ENCODE measurements at regions not wholly inside any gene's neighbourhood (a gene's known extent, or its start where the extent isn't known, plus 50 kb on each side); places are given as distances from the start of the nearest gene placed in this dataset.
"Not testable (repeated sequence)": the region's sequence is repeated elsewhere in the genome, so short reads cannot be mapped to it uniquely, and the experiment has no call there.

DNA sequence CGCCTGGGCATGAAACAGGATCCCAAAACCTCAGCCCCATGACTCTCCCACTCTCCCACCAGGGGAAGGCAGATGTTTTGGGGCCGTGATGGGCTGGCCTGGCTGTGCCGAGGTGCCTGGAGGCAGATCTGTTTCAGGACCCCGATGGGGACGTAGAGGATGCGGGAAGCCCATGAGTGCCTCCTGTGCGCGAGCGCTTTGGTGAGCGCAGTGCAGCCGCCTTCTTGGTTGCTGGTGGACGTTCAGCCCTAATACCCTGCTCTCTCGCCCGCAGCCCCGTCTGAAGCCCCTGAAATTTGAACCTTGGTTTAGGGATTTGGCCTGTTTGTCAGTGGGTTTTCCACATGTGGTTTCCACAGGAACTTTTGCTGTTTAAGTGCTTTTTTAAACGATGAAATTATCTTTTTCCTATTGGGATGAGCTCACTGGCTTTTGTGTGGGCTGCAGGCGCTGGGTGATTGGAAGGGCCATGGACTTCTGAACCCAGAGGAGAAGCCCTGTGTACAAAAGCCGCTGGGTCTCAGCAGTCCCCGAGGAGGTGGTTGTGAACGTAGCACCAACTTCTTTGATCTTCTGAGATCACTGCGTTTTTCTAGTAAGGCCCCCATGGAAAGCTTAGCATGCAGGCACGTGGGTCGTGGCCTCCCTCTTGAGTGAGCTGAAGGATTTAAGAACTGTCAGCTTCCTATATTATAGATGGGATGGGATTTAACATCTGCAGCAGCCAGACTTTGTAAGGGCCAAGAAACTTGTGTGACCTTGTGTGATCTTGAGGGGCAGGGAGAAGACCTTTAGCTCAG lies 148.9 kb upstream of the ZNF469 start:
- TF ChIP-seq POLR2A, CTCF (IDR thresholded peaks at IDR 0.05): not testable (repeated sequence)

Data from adrenal gland (tissue), 5 donors.